GM12891 (cell line): ENCODE measurements at regions not wholly inside any gene's neighbourhood (a gene's known extent, or its start where the extent isn't known, plus 50 kb on each side); places are given as distances from the start of the nearest gene placed in this dataset.

Experiments
- DNase-seq: peaks from one replicate; pipeline ENCODE4 v3.0.0; 2011; ENCODE audit warnings: low spot score; ENCODE audit not compliant: insufficient read length
- FAIRE-seq: peaks from 2 replicates; lab custom pipeline; 2011; peaks lifted over from hg19 to GRCh38; lab: Jason Lieb, UNC
- PAX5 ChIP-seq: IDR thresholded peaks from 2 replicates; pipeline ENCODE4 v1.6.1; 2011; ENCODE audit warnings: low read length, moderate library complexity, mild to moderate bottlenecking; ENCODE audit not compliant: insufficient read depth, severe bottlenecking
- POLR2A ChIP-seq: IDR thresholded peaks from 2 replicates; pipeline ENCODE4 v1.6.1; 2011; ENCODE audit warnings: low read depth, low read length, control low read depth
- POLR2AphosphoS5 ChIP-seq: IDR thresholded peaks from 2 replicates; pipeline ENCODE4 v1.6.1; 2011; ENCODE audit warnings: low read depth, low read length, control low read depth
- POU2F2 ChIP-seq: IDR thresholded peaks from 2 replicates; pipeline ENCODE4 v1.6.1; 2011; ENCODE audit warnings: low read depth, mild to moderate bottlenecking, control low read depth, low read length, moderate library complexity
- SPI1 ChIP-seq: IDR thresholded peaks from 2 replicates; pipeline ENCODE4 v1.6.1; 2011; ENCODE audit warnings: low read depth, low read length, control low read depth
- TAF1 ChIP-seq: IDR thresholded peaks from 2 replicates; pipeline ENCODE4 v1.6.1; 2011; ENCODE audit warnings: low read depth, low read length, control low read depth

- DNase-seq, result no peak
- TF ChIP-seq POLR2A (no peak), POU2F2 (no peak), PAX5 (no peak), SPI1 (no peak), POLR2AphosphoS5 (no peak), TAF1 (no peak)
- peak; percentile 47 for FAIRE-seq
These were observed 354.0 kb downstream of the FOXL1 start for GRCh38 chr16:86932130-86932982.

- no peak for FAIRE-seq
- DNase-seq, result no peak
- no peak for TF ChIP-seq SPI1
- no peak for TF ChIP-seq POLR2AphosphoS5
- TF ChIP-seq TAF1, result no peak
- TF ChIP-seq PAX5, result no peak
- no peak for TF ChIP-seq POLR2A
- no peak for TF ChIP-seq POU2F2
These were observed 356.4 kb downstream of the FOXL1 start for GRCh38 chr16:86934581-86935375.

- TF ChIP-seq PAX5 (no peak), POLR2AphosphoS5 (no peak), SPI1 (no peak), TAF1 (no peak)
- no peak for FAIRE-seq
- DNase-seq, result no peak
These were observed 361.3 kb downstream of the FOXL1 start for GRCh38 chr16:86939609-86940008.

- TF ChIP-seq POLR2AphosphoS5, result no peak
- TF ChIP-seq POLR2A, result no peak
- no peak for TF ChIP-seq POU2F2
- TF ChIP-seq TAF1, result no peak
- DNase-seq (no peak), FAIRE-seq (no peak)
These were observed 363.4 kb downstream of the FOXL1 start for GRCh38 chr16:86941731-86942130.

- DNase-seq, result no peak
- no peak for FAIRE-seq
- TF ChIP-seq POU2F2 (no peak), SPI1 (no peak), POLR2A (no peak), PAX5 (no peak), POLR2AphosphoS5 (no peak), TAF1 (no peak)
These were observed 364.1 kb downstream of the FOXL1 start for GRCh38 chr16:86942151-86943051.

GRCh38 chr16:86945166-86945900 is 367.0 kb downstream of the FOXL1 start:
- DNase-seq (no peak), FAIRE-seq (no peak)
- TF ChIP-seq PAX5 (no peak), TAF1 (no peak), POLR2A (no peak), POU2F2 (no peak), POLR2AphosphoS5 (no peak), SPI1 (no peak)

- no peak for DNase-seq
- no peak for FAIRE-seq
- TF ChIP-seq POLR2AphosphoS5 (no peak), POU2F2 (no peak), TAF1 (no peak), PAX5 (no peak), SPI1 (no peak), POLR2A (no peak)
These were observed 368.0 kb downstream of the FOXL1 start for GRCh38 chr16:86946396-86946795.

GRCh38 chr16:86946981-86947380 is 368.6 kb downstream of the FOXL1 start:
- DNase-seq (no peak), FAIRE-seq (no peak)
- TF ChIP-seq POLR2AphosphoS5, result no peak
- TF ChIP-seq SPI1, result no peak
- TF ChIP-seq PAX5, result no peak
- no peak for TF ChIP-seq TAF1
- no peak for TF ChIP-seq POU2F2
- no peak for TF ChIP-seq POLR2A

- FAIRE-seq (no peak), DNase-seq (no peak)
- no peak for TF ChIP-seq PAX5
- no peak for TF ChIP-seq TAF1
- no peak for TF ChIP-seq POLR2A
- no peak for TF ChIP-seq SPI1
- TF ChIP-seq POLR2AphosphoS5, result no peak
- TF ChIP-seq POU2F2, result no peak
These were observed 369.1 kb downstream of the C16orf95 start for GRCh38 chr16:86948046-86948445.
